H9 (cell line): ENCODE measurements at regions not wholly inside any gene's neighbourhood (a gene's known extent, or its start where the extent isn't known, plus 50 kb on each side); places are given as distances from the start of the nearest gene placed in this dataset.

Source experiments
- DNase-seq: peaks from one replicate; pipeline ENCODE4 v3.0.0-alpha.2; 2017
- H2AFZ ChIP-seq: one replicate; pipeline ENCODE4 v1.6.1; 2013; ENCODE audit warnings: mild to moderate bottlenecking, low read length, control low read depth, moderate library complexity
- H2AK5ac ChIP-seq: 2 replicates; pipeline ENCODE4 v1.6.1; 2013; ENCODE audit warnings: low read length, control low read depth, mixed read lengths; ENCODE audit not compliant: insufficient read length
- H2BK120ac ChIP-seq: one replicate; pipeline ENCODE4 v1.6.1; 2013; ENCODE audit warnings: low read depth, mild to moderate bottlenecking, low read length, control low read depth, inconsistent platforms; ENCODE audit not compliant: poor library complexity, severe bottlenecking
- H2BK12ac ChIP-seq: 2 replicates; pipeline ENCODE4 v1.6.1; 2013; ENCODE audit warnings: low read length, control low read depth, mixed read lengths, low read depth; ENCODE audit not compliant: insufficient read length
- H2BK15ac ChIP-seq: 2 replicates; pipeline ENCODE4 v1.6.1; 2013; ENCODE audit warnings: low read depth, low read length, control low read depth
- H2BK20ac ChIP-seq: one replicate; pipeline ENCODE4 v1.6.1; 2013; ENCODE audit warnings: low read depth, mild to moderate bottlenecking, low read length, control low read depth, inconsistent platforms; ENCODE audit not compliant: poor library complexity, severe bottlenecking
- H2BK5ac ChIP-seq: 2 replicates; pipeline ENCODE4 v1.6.1; 2013; ENCODE audit warnings: low read length, control low read depth, mixed read lengths; ENCODE audit not compliant: insufficient read length
- H3K14ac ChIP-seq: 2 replicates; pipeline ENCODE4 v1.6.1; 2013; ENCODE audit warnings: low read length, control low read depth; ENCODE audit not compliant: insufficient read depth
- H3K18ac ChIP-seq: 2 replicates; pipeline ENCODE4 v1.6.1; 2013; ENCODE audit warnings: low read depth, mild to moderate bottlenecking, mixed read lengths, low read length, control low read depth; ENCODE audit not compliant: insufficient read length
- H3K23ac ChIP-seq: 2 replicates; pipeline ENCODE4 v1.6.1; 2013; ENCODE audit warnings: low read length, control low read depth, mixed read lengths, low read depth; ENCODE audit not compliant: insufficient read length
- H3K23me2 ChIP-seq: 2 replicates; pipeline ENCODE4 v1.6.1; 2013; ENCODE audit warnings: low read depth, mild to moderate bottlenecking, mixed read lengths, low read length, control low read depth; ENCODE audit not compliant: insufficient read length, poor library complexity, severe bottlenecking
- H3K27ac ChIP-seq: 2 replicates; pipeline ENCODE4 v1.5.1; 2013; ENCODE audit warnings: low read length, control low read depth, mixed read lengths, low read depth; ENCODE audit not compliant: insufficient read length
- H3K27me3 ChIP-seq: 2 replicates; pipeline ENCODE4 v1.6.1; 2013; ENCODE audit warnings: low read length, control low read depth, inconsistent platforms; ENCODE audit not compliant: insufficient read depth
- H3K4ac ChIP-seq: 2 replicates; pipeline ENCODE4 v1.6.1; 2013; ENCODE audit warnings: low read depth, mild to moderate bottlenecking, control low read depth, inconsistent platforms, low read length, moderate library complexity
- H3K4me1 ChIP-seq: 2 replicates; pipeline ENCODE4 v1.6.1; 2013; ENCODE audit warnings: low read length, control low read depth, inconsistent platforms; ENCODE audit not compliant: insufficient read depth
- H3K4me2 ChIP-seq: 2 replicates; pipeline ENCODE4 v1.6.1; 2013; ENCODE audit warnings: low read length, control low read depth, mixed read lengths; ENCODE audit not compliant: insufficient read length, insufficient read depth
- H3K56ac ChIP-seq: 2 replicates; pipeline ENCODE4 v1.6.1; 2013; ENCODE audit warnings: low read depth, mild to moderate bottlenecking, mixed read lengths, low read length, control low read depth; ENCODE audit not compliant: insufficient read length
- H3K79me1 ChIP-seq: 2 replicates; pipeline ENCODE4 v1.6.1; 2013; ENCODE audit warnings: low read depth, mild to moderate bottlenecking, moderate library complexity, low read length, control low read depth, inconsistent platforms; ENCODE audit not compliant: insufficient read depth, poor library complexity, severe bottlenecking
- H3K79me2 ChIP-seq: 2 replicates; pipeline ENCODE4 v1.6.1; 2013; ENCODE audit warnings: low read length, control low read depth, inconsistent platforms; ENCODE audit not compliant: insufficient read depth
- H3K9ac ChIP-seq: 2 replicates; pipeline ENCODE4 v1.6.1; 2013; ENCODE audit warnings: low read length, control low read depth, mixed read lengths; ENCODE audit not compliant: insufficient read length; ENCODE audit errors: extremely low read depth
- H3K9me3 ChIP-seq: one replicate; pipeline ENCODE4 v1.6.1; 2013; ENCODE audit warnings: low read depth, low read length, inconsistent platforms; ENCODE audit not compliant: control insufficient read depth
- H3T11ph ChIP-seq: one replicate; pipeline ENCODE4 v1.6.1; 2013; ENCODE audit warnings: mild to moderate bottlenecking, low read length, control low read depth, inconsistent platforms
- H4K20me1 ChIP-seq: one replicate; pipeline ENCODE4 v1.6.1; 2013; ENCODE audit not compliant: control insufficient read depth, insufficient read length, insufficient read depth
- H4K5ac ChIP-seq: 2 replicates; pipeline ENCODE4 v1.6.1; 2013; ENCODE audit warnings: low read depth, mild to moderate bottlenecking, mixed read lengths, low read length, control low read depth; ENCODE audit not compliant: insufficient read length
- H4K8ac ChIP-seq: replicated peaks from 2 replicates; pipeline ENCODE4 v1.6.1; 2013; ENCODE audit warnings: low read length, control low read depth, mixed read lengths, low read depth; ENCODE audit not compliant: insufficient read length
- H4K91ac ChIP-seq: 2 replicates; pipeline ENCODE4 v1.6.1; 2013; ENCODE audit warnings: low read depth, mild to moderate bottlenecking, moderate library complexity, mixed read lengths, low read length, control low read depth; ENCODE audit not compliant: insufficient read length
- H3K27ac Mint-ChIP-seq, 3 experiments: 2 replicates in 2 of 3; 3 replicates in 1 of 3; pipeline ENCODE4 v1.8.0; 2020 to 2021; ENCODE audit warnings: mixed read lengths in 3 of 3, mild to moderate bottlenecking in 1 of 3, moderate library complexity in 1 of 3
- H3K27me3 Mint-ChIP-seq: 2 replicates; pipeline ENCODE4 v1.8.0; 2021; ENCODE audit warnings: low read depth, mild to moderate bottlenecking, moderate library complexity, mixed read lengths
- H3K36me3 Mint-ChIP-seq, 3 experiments: 2 replicates in 2 of 3; 3 replicates in 1 of 3; pipeline ENCODE4 v1.8.0; 2020 to 2021; ENCODE audit warnings: low read depth in 3 of 3, mixed read lengths in 3 of 3; ENCODE audit not compliant: insufficient read depth in 1 of 3
- H3K4me1 Mint-ChIP-seq, 2 experiments: 2 replicates each; pipeline ENCODE4 v1.8.0; 2020; ENCODE audit warnings: mixed read lengths in 2 of 2
- H3K4me3 Mint-ChIP-seq, 2 experiments: 2 replicates in 1 of 2; 3 replicates in 1 of 2; pipeline ENCODE4 v1.8.0; 2020 to 2021; ENCODE audit warnings: mild to moderate bottlenecking in 2 of 2, mixed read lengths in 2 of 2, moderate library complexity in 1 of 2
- H3K9me3 Mint-ChIP-seq, 2 experiments: 2 replicates in 1 of 2; 3 replicates in 1 of 2; pipeline ENCODE4 v1.8.0; 2020; ENCODE audit warnings: mild to moderate bottlenecking in 2 of 2, mixed read lengths in 2 of 2, moderate library complexity in 1 of 2
- CTCF ChIP-seq: fragments of 200-600 bp; sonication (generic); conservative IDR thresholded peaks from 3 replicates; pipeline ENCODE4 v1.8.0; 2021; ENCODE audit warnings: antibody characterized with exemption, mild to moderate bottlenecking
- WGBS: extraction: QIAGEN DNeasy Blood & Tissue Kit; methylation state at CpG from one replicate; pipeline ENCODE4 v1.1.7; 2013; ENCODE audit warnings: missing lambda C conversion rate, low lambda C conversion rate, mixed read lengths; ENCODE audit not compliant: insufficient read length; ENCODE audit errors: extremely low coverage; 5-methylcytosine and 5-hydroxymethylcytosine counted together

GRCh38 chr15:96079041-96079440 lies 251.5 kb upstream of the NR2F2 start:
- H2AK5ac ChIP-seq: no peak overlapping the region
- H2BK15ac ChIP-seq: no peak overlapping the region
- WGBS: no CpG with 5 or more reads among the region's 4 CpGs
- H3K18ac ChIP-seq: no peak overlapping the region
- no peak for TF ChIP-seq CTCF
- H3K56ac ChIP-seq: no peak overlapping the region
- no peak overlapping the region for H2BK20ac ChIP-seq
- no peaks in the 10 kb centered on the region for H3K79me2 ChIP-seq
- no peaks in the 10 kb centered on the region for H3K23me2 ChIP-seq
- H3K9ac ChIP-seq: no peak overlapping the region
- no peak overlapping the region for H4K5ac ChIP-seq
- no peaks in the 10 kb centered on the region for H3K79me1 ChIP-seq
- no peak overlapping the region for H2BK5ac ChIP-seq
- H3K27me3 ChIP-seq: peaks cover 10% of the 10 kb centered on the region
- no peak overlapping the region for H3K23ac ChIP-seq
- no peaks in the 10 kb centered on the region for H3K36me3 Mint-ChIP-seq
- no peaks in the 10 kb centered on the region for H3K4me1 ChIP-seq
- H3K27me3 Mint-ChIP-seq: peaks cover 44% of the 10 kb centered on the region
- no peak overlapping the region for H3K4ac ChIP-seq
- no peaks in the 10 kb centered on the region for H4K20me1 ChIP-seq
- H3K27ac Mint-ChIP-seq: no peak overlapping the region
- H3K4me1 Mint-ChIP-seq: no peaks in the 10 kb centered on the region
- H2BK12ac ChIP-seq: no peak overlapping the region
- H3K4me2 ChIP-seq: no peak overlapping the region
- no peak overlapping the region for H2AFZ ChIP-seq
- H3K9me3 Mint-ChIP-seq: no peaks in the 10 kb centered on the region
- H2BK120ac ChIP-seq: no peak overlapping the region
- no peak overlapping the region for H3T11ph ChIP-seq
- no peak overlapping the region for H3K4me3 Mint-ChIP-seq
- no peaks in the 10 kb centered on the region for H3K9me3 ChIP-seq
- H4K8ac ChIP-seq: no peak overlapping the region
- no peak overlapping the region for H3K14ac ChIP-seq
- H4K91ac ChIP-seq: no peak overlapping the region
- no peak overlapping the region for H3K27ac ChIP-seq
- DNase-seq: no peak
